Stimulated activated CD4-positive, alpha-beta T cell treated with anti-CD3 and anti-CD28 coated beads, Interleukin-1b, Interleukin-23, amount 100 ng/mL, for 1 hour (primary cell): ENCODE measurements at regions not wholly inside any gene's neighbourhood (a gene's known extent, or its start where the extent isn't known, plus 50 kb on each side); places are given as distances from the start of the nearest gene placed in this dataset.
A peak's percentile ranks its signal among the peaks of the same experiment; 100 is the strongest.
"Not testable (repeated sequence)": the region's sequence is repeated elsewhere in the genome, so short reads cannot be mapped to it uniquely, and the experiment has no call there.

Source experiments
- DNase-seq, 2 donors: peaks; one replicate each; pipeline ENCODE4 v3.0.0-alpha.2; 2020; ENCODE audit warnings: low read depth in 2 of 2

DNA sequence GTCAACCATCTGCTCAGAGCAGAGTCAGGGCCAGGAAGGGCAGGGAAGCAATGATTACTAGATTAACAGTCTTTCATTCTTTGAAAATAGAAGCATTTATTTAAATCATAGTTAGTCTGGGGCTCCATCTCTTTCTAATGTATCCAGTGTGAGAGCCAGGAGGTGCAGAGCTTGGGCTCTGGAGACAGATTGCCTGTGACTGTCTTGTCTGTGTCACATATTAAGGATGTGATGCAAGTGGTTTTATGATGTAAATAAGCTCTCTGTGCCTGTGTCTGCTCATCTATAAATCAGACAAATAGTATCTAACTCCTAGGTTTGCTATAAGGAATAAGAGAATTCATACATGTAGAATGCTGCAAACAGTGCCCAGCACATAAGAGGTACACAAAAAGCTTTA lies 104.9 kb upstream of the TANK start:
- DNase-seq = no peak

DNA sequence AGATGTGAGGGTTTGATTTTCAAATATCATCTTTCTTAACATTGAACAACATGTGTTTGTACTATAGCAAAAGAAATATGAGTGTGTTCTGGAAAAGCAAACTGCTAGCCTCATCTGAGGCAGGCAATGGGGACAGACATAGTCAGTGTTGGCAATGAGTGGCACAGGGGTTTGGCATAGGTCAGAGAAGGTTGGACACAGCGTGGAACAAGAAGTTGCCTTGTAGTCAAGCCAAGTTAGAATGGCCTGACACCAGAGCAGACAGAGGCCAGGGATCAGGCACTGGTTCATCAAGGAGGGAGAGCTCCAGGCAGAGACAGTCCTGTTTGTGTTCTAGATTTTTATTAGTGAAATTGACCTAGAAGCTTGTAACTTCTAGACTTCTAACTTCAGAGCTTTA lies 100.8 kb upstream of the TANK start:
- DNase-seq = no peak

DNA sequence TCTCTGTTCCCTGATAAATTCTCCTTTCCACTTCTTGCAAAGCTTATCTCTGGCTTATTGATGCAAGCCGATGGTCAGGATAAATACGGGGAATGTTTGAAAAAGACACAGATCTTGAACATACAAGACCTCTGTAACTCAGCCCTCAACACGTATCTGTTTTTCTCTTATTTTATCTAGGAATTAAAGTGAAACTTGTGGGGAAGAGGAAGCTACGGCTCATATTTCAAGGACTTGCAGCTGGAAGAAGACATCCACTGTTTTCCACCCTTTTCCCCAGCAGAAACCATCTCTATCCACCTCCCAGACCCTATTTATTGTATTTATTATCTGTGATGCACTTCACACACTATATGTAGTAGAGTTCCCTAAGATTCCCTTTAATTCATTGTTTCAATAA lies 98.4 kb upstream of the TANK start:
- DNase-seq = no peak

DNA sequence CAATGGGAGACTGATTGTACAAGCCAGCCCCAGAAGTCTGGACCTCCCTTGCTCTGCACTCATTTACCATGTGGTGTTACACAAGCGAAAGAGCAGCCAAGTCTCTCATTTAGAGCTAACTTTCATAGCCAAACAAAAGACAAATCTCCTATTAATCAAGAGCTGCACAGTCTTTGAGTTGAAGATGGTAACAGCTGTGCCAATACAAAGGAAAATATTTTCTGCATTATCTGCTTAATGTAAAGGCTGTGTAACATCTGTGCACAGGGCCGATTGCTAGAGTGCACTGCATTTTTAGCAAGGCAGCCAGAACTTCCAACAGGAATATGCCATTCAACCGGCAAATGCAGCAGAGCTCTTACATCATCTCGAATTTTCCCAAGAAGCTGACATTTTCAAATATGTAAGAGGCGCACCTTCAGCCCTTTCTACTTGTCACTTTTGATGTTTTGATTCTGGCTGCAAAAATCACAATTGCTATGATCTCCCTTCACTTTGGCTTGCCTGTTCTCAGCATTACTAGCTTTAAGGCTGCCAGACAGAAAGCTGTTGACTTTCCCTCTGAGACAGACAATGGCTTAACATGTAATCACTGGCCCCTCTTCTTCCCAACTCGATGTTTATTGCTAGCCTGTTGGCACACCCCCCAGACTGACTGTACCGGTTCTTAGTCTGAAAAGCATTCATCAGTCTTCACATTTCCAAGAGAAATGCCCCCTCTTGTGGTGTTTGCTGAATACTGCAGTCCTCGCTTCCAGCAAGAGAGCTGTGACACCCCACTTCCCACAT lies 96.9 kb upstream of the TANK start:
- peak; percentile 20 to 35 for DNase-seq

DNA sequence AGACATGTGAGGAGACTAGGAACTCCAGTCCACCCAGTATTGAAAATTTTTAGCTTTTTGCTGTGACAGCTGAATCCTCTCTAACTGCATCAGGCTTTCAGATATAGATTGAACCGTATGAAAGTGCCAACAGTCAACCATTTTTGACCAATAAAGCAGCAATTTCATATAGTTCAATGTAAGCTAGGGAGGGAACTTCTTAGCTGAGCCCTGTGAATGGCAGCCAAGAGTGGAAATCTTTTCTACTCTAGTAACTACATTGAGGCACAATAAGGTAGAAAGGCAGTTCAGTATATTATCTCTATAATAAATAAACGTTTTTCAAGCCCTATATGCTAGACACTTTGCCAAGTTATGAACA lies 96.3 kb upstream of the TANK start:
- no peak for DNase-seq

DNA sequence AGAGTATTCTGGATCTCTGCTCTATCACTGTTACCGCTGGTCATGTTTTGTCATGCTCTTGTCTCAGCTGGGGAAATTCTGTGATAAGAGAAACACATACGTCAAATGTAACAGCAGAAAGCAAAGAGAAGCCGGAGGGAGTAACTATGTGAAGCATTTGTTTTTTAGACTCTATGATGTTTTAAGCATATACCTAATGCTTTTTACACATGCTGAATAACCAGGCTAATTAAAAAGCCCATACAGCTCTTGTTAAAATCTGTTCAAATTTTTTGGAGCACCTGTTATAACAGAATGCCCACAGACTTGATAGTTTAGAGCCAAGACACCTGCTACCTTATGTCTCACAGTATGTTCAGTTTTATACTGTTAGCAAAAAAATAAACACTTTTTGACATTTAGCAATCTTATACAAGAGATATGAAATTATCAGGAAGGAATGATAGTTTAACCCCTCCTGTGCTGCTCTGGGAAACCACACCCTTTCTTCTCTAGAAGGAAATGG lies 92.3 kb upstream of the TANK start:
- DNase-seq = no peak

DNA sequence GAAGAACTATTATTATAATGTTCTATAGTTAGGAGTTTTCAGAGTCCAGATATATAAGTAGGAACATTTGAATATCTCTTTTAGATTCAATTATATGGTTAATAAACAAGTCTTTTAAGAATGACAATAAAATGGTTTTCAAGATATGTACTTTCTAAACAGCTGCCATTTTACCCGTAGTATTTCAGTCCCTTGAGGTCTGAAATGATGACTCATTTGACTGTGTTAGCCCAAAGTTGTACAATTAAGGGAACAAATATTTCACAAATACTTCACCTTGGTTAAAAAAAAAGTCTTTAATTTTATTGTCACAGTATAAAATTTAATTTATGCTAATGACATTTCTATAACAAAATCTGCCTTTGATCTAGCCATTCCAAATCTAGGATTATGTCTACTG lies 91.6 kb upstream of the TANK start:
- no peak for DNase-seq

DNA sequence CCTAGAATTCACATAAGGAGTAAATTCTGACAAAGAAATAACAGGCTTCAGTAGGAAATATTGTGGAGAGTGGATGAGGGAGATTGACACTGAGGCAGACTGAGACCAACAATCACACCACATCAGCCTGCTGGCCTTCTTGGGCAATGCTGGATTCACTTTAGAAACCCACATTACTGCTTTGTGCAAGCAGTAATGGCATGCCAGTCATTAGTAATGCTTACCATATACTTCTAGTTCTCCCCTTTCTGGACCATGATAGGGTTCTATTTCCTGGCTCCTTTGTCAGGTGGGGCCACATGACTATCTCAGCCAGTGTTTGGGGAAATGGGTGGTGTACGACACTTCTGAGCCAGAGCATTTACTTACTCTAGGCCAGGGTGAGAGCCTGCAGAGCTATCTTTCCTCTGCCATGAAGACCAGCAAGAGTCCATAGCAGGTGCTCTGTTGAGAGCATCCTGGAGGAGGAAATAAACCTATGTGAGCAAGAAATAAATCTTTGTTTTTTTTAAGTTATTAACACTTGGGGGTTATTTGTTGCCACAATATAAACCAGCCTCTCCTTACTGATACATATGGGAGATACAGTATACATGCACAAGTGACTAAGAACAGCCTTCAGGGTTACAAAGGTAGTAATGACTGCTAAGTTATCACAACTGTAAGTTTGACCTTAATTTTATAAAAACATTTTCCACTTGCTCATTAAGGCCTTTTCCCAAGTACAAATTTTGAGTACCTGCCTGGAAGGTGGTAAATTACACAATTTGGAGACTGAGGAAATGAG lies 89.3 kb upstream of the TANK start:
- no peak for DNase-seq

DNA sequence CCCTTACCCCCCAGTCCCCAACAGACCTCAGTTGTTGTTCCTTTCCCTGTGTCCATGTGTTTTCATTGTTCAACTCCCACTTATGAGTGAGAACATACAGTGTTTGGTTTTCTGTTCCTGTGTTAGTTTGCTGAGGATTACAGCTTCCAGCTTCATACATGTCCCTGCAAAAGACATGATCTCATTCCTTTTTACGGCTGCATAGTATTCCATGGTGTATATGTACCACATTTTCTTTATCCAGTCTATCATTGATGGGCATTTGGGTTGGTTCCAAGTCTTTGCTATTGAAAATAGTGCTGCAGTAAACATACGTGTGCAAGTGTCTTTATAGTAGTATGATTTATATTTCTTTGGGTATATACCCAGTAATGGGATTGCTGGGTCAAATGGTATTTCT lies 87.8 kb upstream of the TANK start:
- DNase-seq = not testable (repeated sequence)

DNA sequence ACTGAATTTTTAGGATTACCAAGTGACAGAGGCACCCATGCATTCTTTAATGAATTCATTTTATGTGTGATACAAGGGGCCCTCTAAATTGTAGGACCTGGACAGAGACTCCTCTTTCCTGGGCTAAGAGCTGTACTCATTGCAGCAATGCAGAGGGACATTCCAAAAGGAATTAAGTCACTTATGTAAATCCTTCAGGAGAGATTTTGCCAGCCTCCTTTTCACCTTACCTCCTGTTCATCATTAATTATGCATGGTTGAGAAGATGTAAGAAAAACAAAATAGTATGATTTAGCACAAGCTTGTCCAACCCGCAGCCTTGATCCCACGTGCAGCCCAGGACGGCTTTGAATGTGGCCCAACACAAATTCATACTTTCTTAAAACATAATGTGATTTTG lies 84.5 kb upstream of the TANK start:
- DNase-seq = no peak

DNA sequence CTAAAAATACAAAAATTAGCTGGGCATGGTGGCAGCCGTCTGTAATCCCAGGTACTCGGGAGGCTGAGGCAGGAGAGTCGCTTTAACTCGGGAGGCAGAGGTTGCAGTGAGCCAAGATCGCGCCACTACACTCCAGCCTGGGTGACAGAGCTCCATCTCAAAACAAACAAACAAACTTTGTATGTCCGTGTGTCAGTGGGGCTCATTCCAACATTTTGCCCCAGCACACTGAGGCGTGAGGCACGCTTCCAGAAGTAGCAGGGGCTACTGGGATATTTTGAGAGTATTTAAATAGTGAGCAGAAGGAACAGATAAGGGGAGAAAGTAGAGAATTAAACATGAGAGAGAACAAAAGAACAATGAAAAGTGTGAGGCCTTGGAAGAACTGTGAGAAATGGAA lies 83.3 kb upstream of the TANK start:
- no peak for DNase-seq

DNA sequence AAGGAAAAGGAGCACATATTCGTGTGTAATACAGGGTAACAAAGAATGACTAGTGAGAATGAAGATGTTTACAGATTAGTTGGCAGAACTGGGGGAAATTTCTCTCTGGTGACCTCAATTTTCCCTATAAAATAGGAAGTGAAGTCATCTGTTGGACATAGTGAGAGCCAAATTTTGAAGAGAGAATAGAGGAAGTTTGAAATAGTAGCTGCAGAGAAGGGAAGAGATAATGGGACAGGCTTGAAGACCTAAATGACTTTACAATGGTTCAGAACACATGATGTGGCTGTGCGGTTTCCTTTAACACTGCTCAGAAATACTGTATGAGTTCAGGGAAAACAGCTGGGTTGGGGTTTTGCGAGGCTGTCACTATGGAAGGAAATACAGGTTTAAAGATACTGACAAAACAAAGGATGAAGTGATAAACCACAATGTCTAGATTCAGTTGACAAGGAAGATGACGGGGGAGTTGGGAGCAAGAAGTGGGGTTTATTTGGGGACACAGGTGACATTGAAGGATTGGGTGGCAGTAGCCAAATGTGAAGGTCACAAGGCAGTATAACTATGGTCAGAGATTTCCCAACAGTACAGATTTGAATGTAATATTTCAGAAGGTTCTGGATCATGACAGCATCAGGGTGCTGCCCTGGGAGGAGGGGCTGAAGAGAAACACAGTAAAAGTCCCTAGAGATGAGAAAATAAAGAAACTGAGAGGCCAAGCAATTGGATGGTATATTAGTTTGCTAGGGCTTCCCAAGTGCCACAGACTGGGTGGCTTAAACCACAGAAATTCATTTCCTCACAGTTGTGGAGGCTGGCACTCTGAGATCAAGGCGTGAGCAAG lies 82.6 kb upstream of the TANK start:
- DNase-seq = no peak

DNA sequence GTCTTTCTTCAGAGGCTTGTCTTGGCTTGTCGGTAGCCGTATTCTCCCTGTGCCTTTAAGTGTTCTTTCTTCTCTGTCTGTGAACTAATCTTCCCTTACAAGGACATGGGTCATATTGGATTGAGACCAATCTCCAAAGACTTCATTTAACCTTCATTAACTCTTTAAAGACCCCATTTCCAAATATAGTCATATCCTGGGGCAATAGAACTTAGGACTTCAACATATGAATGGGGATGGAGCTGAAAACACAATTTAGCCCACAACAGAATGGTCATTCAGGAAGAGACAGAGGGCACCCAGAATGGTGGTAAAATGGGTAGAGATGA lies 82.1 kb upstream of the TANK start:
- no peak for DNase-seq

DNA sequence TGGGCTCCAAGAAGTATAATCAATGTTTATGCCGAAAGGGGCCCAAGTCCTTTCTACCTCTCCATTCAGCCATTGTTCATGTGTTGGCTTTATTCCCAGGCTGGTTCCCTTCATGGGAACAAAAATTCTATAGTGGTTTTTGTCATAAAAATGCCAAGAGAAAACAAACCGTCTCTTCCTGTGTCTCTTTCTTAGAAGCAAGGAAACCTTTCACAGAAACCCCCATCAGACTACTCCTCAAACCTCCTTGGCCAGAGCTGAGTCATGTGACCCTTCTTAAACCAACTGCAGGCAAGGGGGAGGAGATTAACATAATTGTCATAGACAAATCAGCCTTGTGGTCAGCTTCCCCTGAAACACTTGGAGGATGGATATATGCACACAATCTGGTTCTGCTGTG lies 75.1 kb upstream of the TANK start:
- no peak for DNase-seq

DNA sequence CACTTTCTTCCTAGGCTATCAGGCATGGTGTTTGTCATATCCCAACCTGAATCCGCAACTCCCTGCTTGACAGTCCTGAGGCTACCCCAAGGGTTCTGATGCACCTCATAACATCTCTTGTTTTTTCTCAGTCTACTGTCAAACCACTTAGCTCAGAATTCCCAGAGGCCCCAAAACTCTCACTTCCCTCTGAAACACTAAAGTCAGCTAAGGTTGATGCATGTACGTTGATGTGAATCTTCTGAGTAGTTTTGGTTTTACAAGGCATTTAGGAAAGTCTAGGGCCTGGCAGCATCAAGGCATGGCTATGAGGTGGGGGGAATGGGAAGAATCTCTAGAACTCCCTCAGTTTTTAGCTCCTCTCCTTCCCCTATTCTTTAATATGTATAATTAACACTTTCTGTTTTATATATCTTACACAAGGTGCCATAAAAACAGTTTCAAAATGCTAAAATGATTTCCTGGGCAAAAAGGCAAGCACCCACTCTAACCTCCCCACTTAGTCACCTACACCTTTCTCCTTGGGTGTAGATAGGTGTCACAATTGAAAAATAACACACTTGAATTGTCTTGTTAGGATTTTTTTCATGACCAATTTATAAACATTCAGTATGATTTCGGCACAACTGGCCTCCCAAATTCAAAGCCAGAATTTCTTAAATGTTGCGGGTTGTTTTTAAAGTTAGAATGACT lies 71.4 kb upstream of the TANK start:
- no peak for DNase-seq

DNA sequence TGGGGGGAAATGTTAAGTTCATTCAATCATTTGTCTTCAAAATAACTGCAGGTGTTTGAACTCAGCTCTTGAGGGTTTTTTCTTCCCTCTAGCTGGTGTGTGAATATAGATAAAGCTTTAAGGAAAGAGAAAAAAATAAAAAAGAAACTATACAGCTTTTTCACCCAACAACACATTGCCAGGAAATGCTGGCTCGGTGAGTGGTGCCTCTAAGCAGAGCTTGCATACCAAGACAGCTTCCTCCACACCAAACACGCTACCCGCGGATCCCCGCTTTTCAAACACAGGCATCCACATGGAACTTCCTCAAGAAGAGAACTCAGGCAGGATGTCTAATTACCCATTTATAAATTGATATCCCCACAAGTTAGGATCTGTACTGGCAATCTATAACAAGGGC lies 69.8 kb upstream of the TANK start:
- no peak for DNase-seq

DNA sequence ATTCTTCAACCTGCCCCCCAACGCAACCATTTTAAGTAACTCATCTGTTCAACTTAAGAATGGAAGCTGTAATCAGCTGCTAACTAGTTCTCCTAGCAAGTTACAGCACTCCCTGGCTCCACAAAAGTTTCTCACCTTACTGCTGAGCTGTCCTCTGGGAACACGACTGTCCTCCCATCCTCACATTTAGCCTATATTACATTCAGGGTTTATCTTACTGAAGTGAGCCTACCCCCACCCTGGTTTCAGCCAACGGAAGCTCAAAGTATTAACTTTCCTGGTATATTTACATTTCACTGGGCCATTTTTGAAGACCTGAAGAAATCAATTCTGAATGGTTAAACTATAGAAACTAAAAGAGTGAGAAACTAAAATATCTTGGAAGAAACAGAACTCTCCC lies 64.9 kb upstream of the TANK start:
- no peak for DNase-seq

DNA sequence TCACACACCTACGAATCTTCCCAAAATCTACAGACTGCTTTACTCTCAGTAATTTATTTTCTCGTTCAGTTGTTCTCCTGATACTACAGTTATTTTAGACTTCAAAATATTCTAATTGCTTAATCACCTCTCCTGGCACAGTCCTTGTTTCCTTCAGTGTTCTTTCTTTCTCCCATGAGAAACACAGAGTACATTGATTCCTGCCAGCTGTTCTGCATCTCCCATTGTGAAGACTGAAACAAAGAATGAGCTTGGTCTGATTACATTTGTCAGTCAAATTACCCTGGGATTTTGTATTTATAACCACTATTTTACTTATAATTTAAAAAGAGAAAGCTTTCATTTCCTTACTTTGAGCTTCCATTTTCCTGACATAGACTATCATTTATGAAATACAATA lies 63.9 kb upstream of the TANK start:
- DNase-seq = no peak

DNA sequence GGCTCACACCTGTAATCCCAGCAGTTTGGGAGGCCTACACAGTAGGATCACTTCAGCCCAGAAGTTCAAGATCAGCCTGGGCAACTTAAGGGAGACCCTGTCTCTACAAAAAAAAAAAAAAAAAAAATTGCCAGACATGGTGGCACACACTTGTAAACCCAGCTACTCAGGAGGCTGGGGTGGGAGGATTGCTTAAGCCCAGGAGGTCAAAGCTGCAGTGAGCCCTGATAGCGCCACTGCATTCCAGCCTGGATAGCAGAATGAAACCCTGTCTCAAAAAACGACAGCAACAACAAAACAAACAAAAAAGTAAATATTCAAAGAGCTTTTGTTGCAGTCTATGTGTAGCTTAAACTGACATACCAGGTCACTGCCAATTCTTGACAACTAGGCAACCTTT lies 63.1 kb upstream of the TANK start:
- no peak for DNase-seq

DNA sequence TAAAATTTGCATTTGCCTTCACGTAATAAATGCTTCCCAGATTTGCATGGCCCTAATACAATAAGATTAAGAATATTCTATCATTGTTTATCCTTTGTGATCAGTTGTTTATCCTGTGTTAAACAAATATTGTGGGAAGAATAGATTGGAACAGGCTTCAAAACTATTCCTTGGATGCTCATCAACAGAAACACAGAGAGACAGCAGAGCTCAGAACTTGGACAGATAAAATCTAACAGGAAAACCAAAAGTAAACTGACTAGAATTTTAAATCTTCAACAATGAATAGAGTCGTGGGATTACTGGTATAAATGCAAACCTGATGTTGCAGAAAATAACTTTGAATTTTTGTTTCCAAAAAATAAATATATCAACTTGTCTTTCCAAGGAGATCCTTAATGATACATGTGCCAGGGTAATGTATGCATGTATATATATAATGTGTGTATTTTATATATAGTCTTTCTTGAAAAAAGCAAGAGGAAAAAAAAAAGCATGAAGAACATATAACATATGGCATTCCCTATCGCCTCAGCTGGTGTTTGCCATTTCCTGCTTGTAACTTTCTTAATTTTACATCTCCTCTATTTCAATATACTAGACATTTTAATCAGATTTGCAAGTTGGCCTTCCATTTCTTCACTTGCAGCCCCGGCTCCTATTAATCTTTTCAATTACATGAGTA lies 59.9 kb upstream of the TANK start:
- DNase-seq = no peak

DNA sequence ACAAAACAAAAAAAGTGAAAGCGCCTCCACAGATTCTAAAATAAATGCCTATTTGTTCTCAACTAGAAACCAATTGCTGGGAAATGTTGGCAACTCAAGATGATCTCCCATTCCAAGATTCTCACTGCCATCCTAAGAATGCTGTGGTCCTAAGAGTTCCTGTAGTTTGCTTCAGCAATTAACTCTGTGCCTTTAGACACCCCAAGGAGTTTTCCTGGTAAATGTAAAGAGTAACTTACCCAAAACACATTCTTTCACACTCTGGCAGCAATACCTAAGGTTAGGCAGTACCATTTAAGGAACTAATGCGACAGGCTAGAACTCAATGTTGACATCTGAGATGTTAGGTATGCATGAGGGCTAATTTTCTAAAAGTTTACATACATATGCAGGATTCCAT lies 58.8 kb upstream of the TANK start:
- no peak for DNase-seq
